ENCODE measurements at regions not wholly inside any gene's neighbourhood (a gene's known extent, or its start where the extent isn't known, plus 50 kb on each side); places are given as distances from the start of the nearest gene placed in this dataset.
"Not testable (repeated sequence)": the region's sequence is repeated elsewhere in the genome, so short reads cannot be mapped to it uniquely, and the experiment has no call there.

GRCh38 chr2:139427164-139427563 is 647.0 kb upstream of the NXPH2 start:
- Mint-ChIP-seq H3K9me3 (ENCODE audit: low read depth) (peaks cover 4% of the 10 kb centered on the region), H3K27me3 (no peaks in the 10 kb centered on the region), H3K4me1 (ENCODE audit: low read depth) (peaks cover 13% of the 10 kb centered on the region), H3K36me3 (ENCODE audit: insufficient read depth) (no peaks in the 10 kb centered on the region), H3K4me3 (ENCODE audit: low read depth) (no peak overlapping the region), H3K27ac (no peak overlapping the region)
- no peak for TF ChIP-seq CTCF (IDR thresholded peaks at IDR 0.05; ENCODE audit: unreplicated experiment)
- DNase-seq (ENCODE audit: low spot score, unreplicated experiment) = no peak

GRCh38 chr2:139424101-139424500 is 643.9 kb upstream of the NXPH2 start:
- H3K27ac Mint-ChIP-seq = no peak overlapping the region
- no peak overlapping the region for H3K4me3 Mint-ChIP-seq (ENCODE audit: low read depth)
- peaks cover 13% of the 10 kb centered on the region for H3K4me1 Mint-ChIP-seq (ENCODE audit: low read depth)
- TF ChIP-seq CTCF (IDR thresholded peaks at IDR 0.05; ENCODE audit: unreplicated experiment) = no peak
- no peaks in the 10 kb centered on the region for H3K36me3 Mint-ChIP-seq (ENCODE audit: insufficient read depth)
- no peaks in the 10 kb centered on the region for H3K27me3 Mint-ChIP-seq
- DNase-seq (ENCODE audit: low spot score, unreplicated experiment) = no peak
- peaks cover 4% of the 10 kb centered on the region for H3K9me3 Mint-ChIP-seq (ENCODE audit: low read depth)

- no peak overlapping the region for H3K27ac Mint-ChIP-seq
- TF ChIP-seq CTCF (IDR thresholded peaks at IDR 0.05; ENCODE audit: unreplicated experiment) = no peak
- H3K4me3 Mint-ChIP-seq (ENCODE audit: low read depth) = no peak overlapping the region
- H3K4me1 Mint-ChIP-seq (ENCODE audit: low read depth) = no peaks in the 10 kb centered on the region
- H3K27me3 Mint-ChIP-seq = no peaks in the 10 kb centered on the region
- H3K9me3 Mint-ChIP-seq (ENCODE audit: low read depth) = peaks cover 23% of the 10 kb centered on the region
- no peak for DNase-seq (ENCODE audit: low spot score, unreplicated experiment)
- H3K36me3 Mint-ChIP-seq (ENCODE audit: insufficient read depth) = peaks cover 2% of the 10 kb centered on the region
Observed at GRCh38 chr2:139411236-139411635, 631.0 kb upstream of the NXPH2 start.

- not testable (repeated sequence) for H3K27ac Mint-ChIP-seq; H3K36me3 Mint-ChIP-seq (ENCODE audit: insufficient read depth); DNase-seq (ENCODE audit: low spot score, unreplicated experiment); H3K4me3 Mint-ChIP-seq (ENCODE audit: low read depth); H3K27me3 Mint-ChIP-seq; H3K4me1 Mint-ChIP-seq (ENCODE audit: low read depth)
- peaks cover 23% of the 10 kb centered on the region for H3K9me3 Mint-ChIP-seq (ENCODE audit: low read depth)
Observed at GRCh38 chr2:139410833-139411174, 630.6 kb upstream of the NXPH2 start.

GRCh38 chr2:139410147-139410832 is 630.1 kb upstream of the NXPH2 start:
- not testable (repeated sequence) for H3K27ac Mint-ChIP-seq; H3K4me1 Mint-ChIP-seq (ENCODE audit: low read depth); DNase-seq (ENCODE audit: low spot score, unreplicated experiment); H3K36me3 Mint-ChIP-seq (ENCODE audit: insufficient read depth); H3K4me3 Mint-ChIP-seq (ENCODE audit: low read depth); H3K27me3 Mint-ChIP-seq
- H3K9me3 Mint-ChIP-seq (ENCODE audit: low read depth) = peaks cover 21% of the 10 kb centered on the region

GRCh38 chr2:139409212-139409611 is 629.0 kb upstream of the NXPH2 start:
- Mint-ChIP-seq H3K27ac (no peak overlapping the region), H3K36me3 (ENCODE audit: insufficient read depth) (peaks cover 2% of the 10 kb centered on the region), H3K4me3 (ENCODE audit: low read depth) (no peak overlapping the region), H3K4me1 (ENCODE audit: low read depth) (no peaks in the 10 kb centered on the region), H3K9me3 (ENCODE audit: low read depth) (peaks cover 10% of the 10 kb centered on the region), H3K27me3 (no peaks in the 10 kb centered on the region)
- DNase-seq (ENCODE audit: low spot score, unreplicated experiment) = no peak
- no peak for TF ChIP-seq CTCF (IDR thresholded peaks at IDR 0.05; ENCODE audit: unreplicated experiment)
